Uterus (tissue), 3 donors: ENCODE measurements at regions not wholly inside any gene's neighbourhood (a gene's known extent, or its start where the extent isn't known, plus 50 kb on each side); places are given as distances from the start of the nearest gene placed in this dataset.

ENCODE experiments used
- DNase-seq, 2 donors: peaks; one replicate each; pipeline ENCODE4 v3.0.0-alpha.2; 2019 to 2020
- H3K27ac ChIP-seq, 2 donors: fragments of 200-600 bp; sonication (generic); 1 replicate in 1 of 2; 2 replicates in 1 of 2; pipeline ENCODE4 v1.5.1; 2016 to 2018
- H3K27me3 ChIP-seq, 2 donors: fragments of 200-600 bp; sonication (generic); one replicate each; pipeline ENCODE4 v1.5.1; 2018 to 2019; ENCODE audit warnings: control low read depth in 1 of 2
- H3K36me3 ChIP-seq, 2 donors: fragments of 200-600 bp; sonication (generic); one replicate each; pipeline ENCODE4 v1.5.1; 2019; ENCODE audit warnings: control low read depth in 1 of 2
- H3K4me1 ChIP-seq, 2 donors: fragments of 200-600 bp; sonication (generic); one replicate each; pipeline ENCODE4 v1.5.1; 2018 to 2019; ENCODE audit warnings: control low read depth in 1 of 2
- H3K4me3 ChIP-seq, 2 donors: fragments of 200-600 bp; sonication (generic); 1 replicate in 1 of 2; 2 replicates in 1 of 2; pipeline ENCODE4 v1.5.1; 2018 to 2019; ENCODE audit warnings: mild to moderate bottlenecking in 1 of 2
- H3K9me3 ChIP-seq, 2 donors: fragments of 200-600 bp; sonication (generic); one replicate each; pipeline ENCODE4 v1.5.1; 2019; ENCODE audit warnings: control low read depth in 1 of 2
- CTCF ChIP-seq, 4 experiments: fragments of 200-600 bp in 2 of 4; fragments of 450-650 bp in 2 of 4; sonication (generic) in 2 of 4; IDR thresholded peaks; one replicate each; pipeline ENCODE4 v1.5.1; 2016 to 2019; ENCODE audit warnings: antibody characterized with exemption in 4 of 4, mild to moderate bottlenecking in 2 of 4, moderate library complexity in 1 of 4
- POLR2A ChIP-seq, 2 donors: fragments of 450-650 bp; IDR thresholded peaks; one replicate each; pipeline ENCODE4 v1.6.1; 2016; ENCODE audit warnings: antibody characterized with exemption in 2 of 2, mild to moderate bottlenecking in 1 of 2, moderate library complexity in 1 of 2
- intact Hi-C: fragments of 100-400 bp; cut with DNase I; formaldehyde crosslinking; loops from one replicate; pipeline ENCODE4 v1.15.1; 2023; ENCODE audit warnings: low total_unique reads
- donor health status: DM: yes; HTN: yes; CAD: no.

- no peaks in the 10 kb centered on the region for H3K4me1 ChIP-seq
- TF ChIP-seq POLR2A (IDR thresholded peaks at IDR 0.05), result no peak
- TF ChIP-seq CTCF (IDR thresholded peaks at IDR 0.05), result no peak
- intact Hi-C loops, result no loop called here
- no peaks in the 10 kb centered on the region for H3K36me3 ChIP-seq
- no peaks in the 10 kb centered on the region for H3K27me3 ChIP-seq
- H3K4me3 ChIP-seq, result no peak overlapping the region
- H3K27ac ChIP-seq, result no peak overlapping the region
- no peaks in the 10 kb centered on the region for H3K9me3 ChIP-seq
- no peak for DNase-seq
Measured at GRCh38 chr15:77742570-77742969, 109.9 kb upstream of the LINGO1 start.

- no peak for TF ChIP-seq CTCF (IDR thresholded peaks at IDR 0.05)
- no peak for TF ChIP-seq POLR2A (IDR thresholded peaks at IDR 0.05)
- Histone ChIP-seq H3K9me3 (no peaks in the 10 kb centered on the region), H3K4me3 (no peak overlapping the region), H3K4me1 (no peaks in the 10 kb centered on the region), H3K27ac (no peak overlapping the region), H3K27me3 (no peaks in the 10 kb centered on the region), H3K36me3 (no peaks in the 10 kb centered on the region)
- DNase-seq, result no peak
- intact Hi-C loops, result no loop called here
Measured at GRCh38 chr15:77742127-77742526, 109.4 kb upstream of the LINGO1 start.

- no peaks in the 10 kb centered on the region for H3K9me3 ChIP-seq
- H3K4me3 ChIP-seq, result no peak overlapping the region
- no peaks in the 10 kb centered on the region for H3K27me3 ChIP-seq
- no peaks in the 10 kb centered on the region for H3K4me1 ChIP-seq
- H3K36me3 ChIP-seq, result no peaks in the 10 kb centered on the region
- intact Hi-C loops, result no loop called here
- TF ChIP-seq CTCF (IDR thresholded peaks at IDR 0.05), result no peak
- TF ChIP-seq POLR2A (IDR thresholded peaks at IDR 0.05), result no peak
- no peak for DNase-seq
- no peak overlapping the region for H3K27ac ChIP-seq
Measured at GRCh38 chr15:77741106-77741505, 108.4 kb upstream of the LINGO1 start.

- no peak for DNase-seq
- H3K36me3 ChIP-seq, result no peaks in the 10 kb centered on the region
- no peaks in the 10 kb centered on the region for H3K27me3 ChIP-seq
- no peaks in the 10 kb centered on the region for H3K9me3 ChIP-seq
- TF ChIP-seq POLR2A (IDR thresholded peaks at IDR 0.05), result no peak
- TF ChIP-seq CTCF (IDR thresholded peaks at IDR 0.05), result no peak
- H3K27ac ChIP-seq, result no peak overlapping the region
- H3K4me3 ChIP-seq, result no peak overlapping the region
- intact Hi-C loops, result no loop called here
- H3K4me1 ChIP-seq, result no peaks in the 10 kb centered on the region
Measured at GRCh38 chr15:77739591-77740378, 107.1 kb upstream of the LINGO1 start.

- Histone ChIP-seq H3K27ac (no peak overlapping the region), H3K9me3 (no peaks in the 10 kb centered on the region), H3K36me3 (no peaks in the 10 kb centered on the region), H3K4me1 (no peaks in the 10 kb centered on the region), H3K4me3 (no peak overlapping the region), H3K27me3 (no peaks in the 10 kb centered on the region)
- intact Hi-C loops, result no loop called here
- no peak for TF ChIP-seq POLR2A (IDR thresholded peaks at IDR 0.05)
- no peak for TF ChIP-seq CTCF (IDR thresholded peaks at IDR 0.05)
- DNase-seq, result no peak
Measured at GRCh38 chr15:77738441-77739302, 106.0 kb upstream of the LINGO1 start.
